Panc1 (cell line): ENCODE measurements at regions not wholly inside any gene's neighbourhood (a gene's known extent, or its start where the extent isn't known, plus 50 kb on each side); places are given as distances from the start of the nearest gene placed in this dataset.

Experiments used
- ATAC-seq: fragments of 200-7000 bp; cut with Tn5 transposase; 2 replicates; pipeline ENCODE4 v1.9.1; 2020; ENCODE audit warnings: mild to moderate bottlenecking, moderate library complexity
- BruUV-seq: library from RNA; stranded (reverse); fragments of 400-500 nt; replicated peaks from 2 replicates; lab custom pipeline; 2021; lab: Mats Ljungman, UMichigan
- CTCF ChIA-PET: fragments of 300-600 bp; sonication (Branson Sonifier 250); formaldehyde crosslinking; loops from one replicate; lab custom pipeline; 2022; ENCODE audit warnings: antibody characterized with exemption; lab: Charles Lee
- POLR2A ChIA-PET: fragments of 300-600 bp; sonication (Branson Sonifier 250); formaldehyde crosslinking; loops from one replicate; lab custom pipeline; 2022; ENCODE audit warnings: antibody characterized with exemption; lab: Charles Lee
- DNase-seq: peaks from one replicate; pipeline ENCODE4 v3.0.0-alpha.2; 2010; ENCODE audit warnings: low read depth, low spot score
- H3K27ac ChIP-seq: 2 replicates; pipeline ENCODE4 v1.5.1; 2011; ENCODE audit warnings: mild to moderate bottlenecking, low read length, inconsistent platforms
- H3K27me3 ChIP-seq: fragments of 200-500 bp; sonication (Bioruptor generic); 2 replicates; pipeline ENCODE4 v1.6.0; 2014; ENCODE audit warnings: low read length, inconsistent platforms; ENCODE audit not compliant: control insufficient read depth, insufficient read depth
- H3K36me3 ChIP-seq: fragments of 200-500 bp; sonication (Bioruptor generic); 2 replicates; pipeline ENCODE4 v1.5.1; 2014; ENCODE audit warnings: inconsistent platforms, mild to moderate bottlenecking, low read length, moderate library complexity; ENCODE audit not compliant: control insufficient read depth, insufficient read depth
- H3K4me1 ChIP-seq: 2 replicates; pipeline ENCODE4 v1.5.1; 2011; ENCODE audit warnings: inconsistent platforms, mild to moderate bottlenecking, low read length, moderate library complexity; ENCODE audit not compliant: control insufficient read depth, insufficient read depth
- H3K4me3 ChIP-seq, 2 experiments: 2 replicates each; pipeline ENCODE4 v1.5.1; 2011 to 2012; ENCODE audit warnings: low read depth in 2 of 2, low read length in 2 of 2, mild to moderate bottlenecking in 2 of 2, inconsistent platforms in 1 of 2, moderate library complexity in 1 of 2
- H3K9me3 ChIP-seq: fragments of 200-500 bp; sonication (Bioruptor generic); 2 replicates; pipeline ENCODE4 v1.5.1; 2014; ENCODE audit warnings: low read depth, mild to moderate bottlenecking, inconsistent platforms, low read length, moderate library complexity; ENCODE audit not compliant: control insufficient read depth, insufficient read depth
- POLR2AphosphoS5 ChIP-seq: IDR thresholded peaks from 2 replicates; pipeline ENCODE4 v1.6.1; 2012; ENCODE audit warnings: mild to moderate bottlenecking, low read depth, low read length, moderate library complexity
- REST ChIP-seq, 2 experiments: IDR thresholded peaks; 2 replicates each; pipeline ENCODE4 v1.6.1; 2011 to 2012; ENCODE audit warnings: low read depth in 2 of 2, control low read depth in 1 of 2, low read length in 1 of 2, mild to moderate bottlenecking in 1 of 2, moderate library complexity in 1 of 2; ENCODE audit not compliant: insufficient read depth in 1 of 2
- SIN3A ChIP-seq: IDR thresholded peaks from 2 replicates; pipeline ENCODE4 v1.6.1; 2012; ENCODE audit warnings: low read depth, mild to moderate bottlenecking, low read length, moderate library complexity, borderline replicate concordance; ENCODE audit not compliant: insufficient read depth
- TCF7L2 ChIP-seq: IDR thresholded peaks from 2 replicates; pipeline ENCODE4 v1.6.1; 2011; ENCODE audit warnings: mild to moderate bottlenecking, low read depth, low read length, inconsistent platforms
- in situ Hi-C: cut with HindIII; loops from 2 replicates; pipeline ENCODE4 v1.10.0; 2016; ENCODE audit warnings: low sequenced_read_pairs, low pct_unique_long_range_greater_than_20kb
- intact Hi-C: fragments of 100-400 bp; cut with micrococcal nuclease; formaldehyde crosslinking; loops from one replicate; pipeline ENCODE4 v1.10.0; 2022; ENCODE audit not compliant: unreplicated experiment
- TF ChIP-seq, protein P1 (sequence below): fragments of 450-650 bp; IDR thresholded peaks from 2 replicates; pipeline ENCODE4 v1.5.1; 2017; ENCODE audit warnings: mild to moderate bottlenecking

DNA sequence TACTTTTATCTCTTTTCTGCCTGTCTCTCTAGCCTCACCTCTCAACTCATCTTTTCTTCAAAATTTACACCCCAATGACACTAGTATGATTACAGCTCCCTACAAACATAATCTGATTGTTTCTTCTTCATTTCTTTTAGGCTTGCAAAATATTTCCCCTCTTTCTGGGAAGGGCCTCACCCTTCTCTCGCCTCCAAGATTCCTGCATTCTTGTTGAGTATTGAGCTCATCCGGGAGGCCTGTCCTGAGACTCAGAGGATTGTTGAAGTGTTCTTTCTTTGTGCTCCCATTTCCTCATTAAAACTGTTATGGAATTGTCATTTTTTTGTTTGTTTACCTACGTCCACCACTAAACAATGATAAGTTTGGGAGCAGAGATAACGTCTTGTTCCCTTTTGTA, 99.1 kb upstream of the CHRM3 start:
- no peak overlapping the region for H3K4me3 ChIP-seq
- in situ Hi-C loops: no loop called here
- no peaks in the 10 kb centered on the region for H3K4me1 ChIP-seq
- no peaks in the 10 kb centered on the region for H3K36me3 ChIP-seq
- CTCF ChIA-PET: no interaction called here
- no peak overlapping the region for H3K27ac ChIP-seq
- ATAC-seq (no peak), DNase-seq (no peak)
- no TSS peak for BruUV-seq
- intact Hi-C loops: no loop called here
- POLR2A ChIA-PET: no interaction called here
- H3K27me3 ChIP-seq: no peaks in the 10 kb centered on the region
- no peaks in the 10 kb centered on the region for H3K9me3 ChIP-seq
- TF ChIP-seq, protein P1, sequence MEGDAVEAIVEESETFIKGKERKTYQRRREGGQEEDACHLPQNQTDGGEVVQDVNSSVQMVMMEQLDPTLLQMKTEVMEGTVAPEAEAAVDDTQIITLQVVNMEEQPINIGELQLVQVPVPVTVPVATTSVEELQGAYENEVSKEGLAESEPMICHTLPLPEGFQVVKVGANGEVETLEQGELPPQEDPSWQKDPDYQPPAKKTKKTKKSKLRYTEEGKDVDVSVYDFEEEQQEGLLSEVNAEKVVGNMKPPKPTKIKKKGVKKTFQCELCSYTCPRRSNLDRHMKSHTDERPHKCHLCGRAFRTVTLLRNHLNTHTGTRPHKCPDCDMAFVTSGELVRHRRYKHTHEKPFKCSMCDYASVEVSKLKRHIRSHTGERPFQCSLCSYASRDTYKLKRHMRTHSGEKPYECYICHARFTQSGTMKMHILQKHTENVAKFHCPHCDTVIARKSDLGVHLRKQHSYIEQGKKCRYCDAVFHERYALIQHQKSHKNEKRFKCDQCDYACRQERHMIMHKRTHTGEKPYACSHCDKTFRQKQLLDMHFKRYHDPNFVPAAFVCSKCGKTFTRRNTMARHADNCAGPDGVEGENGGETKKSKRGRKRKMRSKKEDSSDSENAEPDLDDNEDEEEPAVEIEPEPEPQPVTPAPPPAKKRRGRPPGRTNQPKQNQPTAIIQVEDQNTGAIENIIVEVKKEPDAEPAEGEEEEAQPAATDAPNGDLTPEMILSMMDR: no peak
- no peak for TF ChIP-seq TCF7L2
- no peak for TF ChIP-seq REST (IDR thresholded peaks at IDR 0.05; ENCODE audit: insufficient read depth in 1 of 2, low read depth in 2 of 2, low read length in 1 of 2)
- no peak for TF ChIP-seq POLR2AphosphoS5
- TF ChIP-seq SIN3A: no peak

DNA sequence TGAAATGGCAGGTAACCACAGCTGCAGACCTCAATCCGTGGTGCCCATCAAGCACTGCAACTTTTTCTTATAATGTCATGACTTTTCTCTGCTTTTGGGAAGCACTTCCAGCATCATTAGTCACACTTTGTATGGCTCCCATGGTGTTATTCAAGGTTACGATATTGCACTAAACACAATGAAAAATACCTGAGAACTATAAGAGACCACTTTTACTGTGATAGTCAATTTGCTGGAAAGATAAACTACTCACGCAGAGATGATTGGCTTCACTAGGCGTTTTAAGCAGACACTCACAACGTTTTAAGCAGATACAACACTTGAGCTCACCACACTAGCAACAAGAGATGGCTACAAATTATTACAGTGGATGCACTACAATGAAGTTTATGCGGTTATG, 103.2 kb upstream of the CHRM3 start:
- Histone ChIP-seq H3K36me3 (no peaks in the 10 kb centered on the region), H3K9me3 (no peaks in the 10 kb centered on the region), H3K4me1 (no peaks in the 10 kb centered on the region), H3K4me3 (no peak overlapping the region), H3K27ac (no peak overlapping the region), H3K27me3 (no peaks in the 10 kb centered on the region)
- intact Hi-C loops: no loop called here
- no peak for TF ChIP-seq SIN3A
- no peak for TF ChIP-seq TCF7L2
- TF ChIP-seq POLR2AphosphoS5: no peak
- BruUV-seq: no TSS peak
- POLR2A ChIA-PET: no interaction called here
- in situ Hi-C loops: no loop called here
- CTCF ChIA-PET: no interaction called here
- ATAC-seq (no peak), DNase-seq (no peak)

DNA sequence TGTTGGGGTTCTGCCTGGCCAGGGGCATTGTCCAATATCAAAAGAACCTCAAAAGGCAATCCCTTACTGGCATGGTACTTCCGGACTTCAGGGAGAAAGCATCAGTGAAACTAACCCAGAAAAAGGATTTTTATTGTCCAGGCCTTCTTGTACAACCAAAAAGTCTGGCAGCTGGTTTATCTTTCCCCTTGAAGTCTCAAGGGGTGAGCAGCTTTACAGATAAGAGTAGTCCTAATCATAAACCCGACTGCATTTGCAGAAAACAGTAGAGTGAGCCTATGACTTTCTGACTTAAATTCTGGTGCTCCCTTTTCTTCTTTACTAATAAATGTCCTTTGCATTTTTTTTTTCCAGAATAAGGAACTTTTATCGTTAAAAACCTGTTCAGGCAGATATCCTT, 104.0 kb upstream of the CHRM3 start:
- POLR2A ChIA-PET: no interaction called here
- Histone ChIP-seq H3K36me3 (no peaks in the 10 kb centered on the region), H3K9me3 (no peaks in the 10 kb centered on the region), H3K4me1 (no peaks in the 10 kb centered on the region), H3K27me3 (no peaks in the 10 kb centered on the region), H3K4me3 (no peak overlapping the region), H3K27ac (no peak overlapping the region)
- no TSS peak for BruUV-seq
- in situ Hi-C loops (no loop called here), intact Hi-C loops (no loop called here)
- TF ChIP-seq TCF7L2 (no peak), POLR2AphosphoS5 (no peak), SIN3A (no peak)
- TF ChIP-seq, protein P1: no peak
- ATAC-seq (no peak), DNase-seq (no peak)
- CTCF ChIA-PET: no interaction called here
